ENCODE measurements at regions not wholly inside any gene's neighbourhood (a gene's known extent, or its start where the extent isn't known, plus 50 kb on each side); places are given as distances from the start of the nearest gene placed in this dataset.
A peak's percentile ranks its signal among the peaks of the same experiment; 100 is the strongest.

DNA sequence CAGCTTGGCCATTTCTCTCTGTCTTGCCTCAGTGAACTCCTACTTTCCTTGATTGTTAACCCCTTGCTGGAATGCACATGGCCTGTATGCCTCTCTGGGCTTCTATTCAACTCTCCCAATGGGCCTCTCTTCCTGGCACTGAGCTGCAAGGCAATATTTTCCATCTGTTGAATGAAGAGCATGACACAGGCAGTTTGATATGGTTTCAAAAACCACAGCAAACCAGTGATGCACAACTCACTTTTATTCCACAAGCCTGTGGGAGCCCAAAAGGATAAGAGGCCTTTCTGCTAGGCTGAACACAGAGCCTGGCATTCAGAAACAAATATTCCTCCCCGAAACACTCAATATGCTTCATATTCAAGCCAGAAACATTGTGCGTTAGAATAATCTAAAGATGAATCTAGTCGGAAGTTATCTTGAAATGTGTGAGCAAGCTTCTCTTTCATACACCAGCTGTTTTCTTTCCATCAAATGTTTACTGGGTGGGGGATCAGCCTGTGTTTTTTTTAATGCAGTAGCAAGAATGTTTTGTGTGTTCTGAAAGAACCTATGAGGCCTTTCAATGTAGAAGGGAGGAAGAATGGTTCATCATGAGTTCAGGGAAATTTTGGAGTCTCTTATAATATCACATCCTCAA is 443.1 kb upstream of the SPRY2 start:
- ATAC-seq: no peak
- peak overlapping the region in 3 of 4 donors; percentile 29 to 53 (median 42) for H3K27ac ChIP-seq
- H3K9me3 ChIP-seq: no peaks in the 10 kb centered on the region
- 30 to 35% methylated on average over 3 of the region's 3 CpGs for WGBS, 2 donors (ENCODE audit: low coverage in 1 of 2)
- H3K36me3 ChIP-seq: no peaks in the 10 kb centered on the region
- no peaks in the 10 kb centered on the region for H3K4me1 ChIP-seq
- H3K4me3 ChIP-seq: no peak overlapping the region
- no peaks in the 10 kb centered on the region for H3K27me3 ChIP-seq
- TF ChIP-seq EP300 (IDR thresholded peaks at IDR 0.05): no peak
- TF ChIP-seq, protein P1, sequence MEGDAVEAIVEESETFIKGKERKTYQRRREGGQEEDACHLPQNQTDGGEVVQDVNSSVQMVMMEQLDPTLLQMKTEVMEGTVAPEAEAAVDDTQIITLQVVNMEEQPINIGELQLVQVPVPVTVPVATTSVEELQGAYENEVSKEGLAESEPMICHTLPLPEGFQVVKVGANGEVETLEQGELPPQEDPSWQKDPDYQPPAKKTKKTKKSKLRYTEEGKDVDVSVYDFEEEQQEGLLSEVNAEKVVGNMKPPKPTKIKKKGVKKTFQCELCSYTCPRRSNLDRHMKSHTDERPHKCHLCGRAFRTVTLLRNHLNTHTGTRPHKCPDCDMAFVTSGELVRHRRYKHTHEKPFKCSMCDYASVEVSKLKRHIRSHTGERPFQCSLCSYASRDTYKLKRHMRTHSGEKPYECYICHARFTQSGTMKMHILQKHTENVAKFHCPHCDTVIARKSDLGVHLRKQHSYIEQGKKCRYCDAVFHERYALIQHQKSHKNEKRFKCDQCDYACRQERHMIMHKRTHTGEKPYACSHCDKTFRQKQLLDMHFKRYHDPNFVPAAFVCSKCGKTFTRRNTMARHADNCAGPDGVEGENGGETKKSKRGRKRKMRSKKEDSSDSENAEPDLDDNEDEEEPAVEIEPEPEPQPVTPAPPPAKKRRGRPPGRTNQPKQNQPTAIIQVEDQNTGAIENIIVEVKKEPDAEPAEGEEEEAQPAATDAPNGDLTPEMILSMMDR (IDR thresholded peaks at IDR 0.05): no peak

DNA sequence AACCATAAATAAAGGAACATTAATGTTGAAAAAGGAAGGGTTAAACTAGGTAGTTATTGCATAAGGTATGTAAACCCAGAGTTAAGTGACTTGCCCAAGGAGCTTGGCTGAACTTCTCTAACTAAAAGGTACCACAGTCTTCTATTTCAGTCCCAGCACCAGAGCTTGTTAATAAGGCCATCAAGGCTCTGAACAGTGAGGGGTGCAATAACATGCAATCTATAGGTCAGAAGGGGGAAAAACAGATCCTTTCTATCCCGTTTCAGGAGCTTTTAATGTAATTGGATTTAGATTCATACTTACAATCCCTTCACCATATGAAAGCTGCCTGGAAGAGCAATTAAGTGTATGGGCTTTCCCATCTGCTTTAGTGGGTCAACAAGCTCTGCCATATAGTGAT is 441.5 kb upstream of the SPRY2 start:
- ATAC-seq: no peak
- TF ChIP-seq POLR2AphosphoS5 (IDR thresholded peaks at IDR 0.05) (no peak), POLR2A (IDR thresholded peaks at IDR 0.05) (no peak), EP300 (IDR thresholded peaks at IDR 0.05) (no peak)
- TF ChIP-seq, protein P1 (IDR thresholded peaks at IDR 0.05): no peak
- Histone ChIP-seq H3K27ac (no peak overlapping the region), H3K9me3 (no peaks in the 10 kb centered on the region), H3K36me3 (no peaks in the 10 kb centered on the region), H3K4me3 (no peak overlapping the region), H3K27me3 (no peaks in the 10 kb centered on the region), H3K4me1 (no peaks in the 10 kb centered on the region)
- 58 to 88% methylated on average over 1 of the region's 1 CpG for WGBS, 2 donors (ENCODE audit: low coverage in 1 of 2)

DNA sequence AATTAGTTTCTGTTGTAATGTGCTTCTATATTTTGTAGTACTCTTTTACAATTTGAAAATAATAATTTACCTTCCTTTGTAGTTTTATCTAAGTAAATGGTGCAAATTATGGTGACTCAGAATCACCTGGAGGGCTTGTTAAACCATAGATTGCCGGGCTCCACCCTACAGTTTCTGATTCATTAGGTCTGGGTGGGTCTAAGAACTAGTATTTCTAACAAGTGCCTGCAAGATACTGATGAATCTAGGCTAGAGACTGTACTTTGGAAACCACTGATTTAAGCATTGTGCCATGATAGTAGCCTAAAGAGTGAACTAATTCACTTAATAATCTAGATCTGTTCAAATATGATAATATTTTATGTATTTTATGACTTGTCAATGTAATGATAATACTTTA is 437.4 kb upstream of the SPRY2 start:
- H3K27me3 ChIP-seq: no peaks in the 10 kb centered on the region
- no peaks in the 10 kb centered on the region for H3K9me3 ChIP-seq
- H3K4me3 ChIP-seq: no peak overlapping the region
- no peak for ATAC-seq
- TF ChIP-seq EP300 (IDR thresholded peaks at IDR 0.05) (no peak), POLR2AphosphoS5 (IDR thresholded peaks at IDR 0.05) (no peak), POLR2A (IDR thresholded peaks at IDR 0.05) (no peak)
- TF ChIP-seq, protein P1 (IDR thresholded peaks at IDR 0.05): no peak
- no peaks in the 10 kb centered on the region for H3K4me1 ChIP-seq
- WGBS, 2 donors (ENCODE audit: low coverage in 1 of 2): 80% methylated on average over 1 of the region's 1 CpG; no CpG with 5 or more reads in 1 of the 2 donors
- H3K36me3 ChIP-seq: no peaks in the 10 kb centered on the region
- no peak overlapping the region for H3K27ac ChIP-seq

DNA sequence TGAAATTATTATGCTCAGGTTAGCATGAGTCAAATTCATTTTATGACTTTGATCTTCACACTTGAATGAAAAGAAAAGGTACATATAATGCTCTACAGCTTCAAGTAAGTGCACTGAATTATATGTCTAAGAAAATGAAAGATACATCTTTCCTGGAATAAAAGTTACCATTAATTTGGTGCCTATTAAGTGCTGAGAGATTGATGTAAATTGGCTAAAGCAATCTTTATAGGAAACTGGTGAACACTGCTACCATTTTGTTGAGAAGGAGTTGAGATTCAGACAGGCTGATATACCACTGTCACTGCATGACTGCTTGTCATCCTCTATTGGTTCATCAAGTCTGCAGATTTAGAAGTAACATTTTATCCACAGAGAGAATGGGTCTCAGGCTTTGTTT is 416.8 kb upstream of the SPRY2 start:
- no peak overlapping the region for H3K4me3 ChIP-seq
- H3K36me3 ChIP-seq: no peaks in the 10 kb centered on the region
- ATAC-seq: no peak
- no peaks in the 10 kb centered on the region for H3K27me3 ChIP-seq
- H3K9me3 ChIP-seq: no peaks in the 10 kb centered on the region
- no peak overlapping the region for H3K27ac ChIP-seq
- H3K4me1 ChIP-seq: no peaks in the 10 kb centered on the region
- no peak for TF ChIP-seq POLR2A (IDR thresholded peaks at IDR 0.05)
- TF ChIP-seq, protein P1 (IDR thresholded peaks at IDR 0.05): no peak
- no peak for TF ChIP-seq EP300 (IDR thresholded peaks at IDR 0.05)
- TF ChIP-seq POLR2AphosphoS5 (IDR thresholded peaks at IDR 0.05): no peak

DNA sequence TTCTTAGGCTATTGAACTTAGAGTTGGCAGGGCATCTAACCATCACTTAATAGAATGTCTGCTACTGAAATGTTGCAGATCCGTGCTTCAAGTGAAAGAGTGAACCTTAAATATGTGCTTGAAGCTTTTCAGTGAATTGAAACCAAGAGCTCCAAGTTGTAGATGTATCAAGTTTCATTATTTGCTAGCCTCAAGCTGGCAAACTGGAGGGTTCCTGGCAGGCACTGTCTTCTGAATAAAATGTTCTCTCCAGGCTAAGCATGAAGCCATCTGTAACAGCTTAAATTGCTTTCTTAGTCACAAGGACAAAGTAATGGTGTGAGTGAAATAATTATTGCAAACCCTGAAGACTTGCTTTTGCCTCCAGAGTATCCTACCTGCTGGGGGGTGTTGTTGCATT is 415.0 kb upstream of the SPRY2 start:
- WGBS, 2 donors (ENCODE audit: low coverage in 1 of 2): 60 to 100% methylated on average over 1 of the region's 1 CpG
- Histone ChIP-seq H3K4me3 (no peak overlapping the region), H3K9me3 (no peaks in the 10 kb centered on the region), H3K27ac (no peak overlapping the region), H3K27me3 (no peaks in the 10 kb centered on the region), H3K36me3 (no peaks in the 10 kb centered on the region), H3K4me1 (no peaks in the 10 kb centered on the region)
- no peak for ATAC-seq
- TF ChIP-seq POLR2A (IDR thresholded peaks at IDR 0.05) (no peak), EP300 (IDR thresholded peaks at IDR 0.05) (no peak), POLR2AphosphoS5 (IDR thresholded peaks at IDR 0.05) (no peak)
- TF ChIP-seq, protein P1 (IDR thresholded peaks at IDR 0.05): no peak

Data from gastroesophageal sphincter (tissue), 4 donors.